ENCODE measurements at regions not wholly inside any gene's neighbourhood (a gene's known extent, or its start where the extent isn't known, plus 50 kb on each side); places are given as distances from the start of the nearest gene placed in this dataset.

- Histone ChIP-seq H3K9me3 (ENCODE audit: control insufficient read depth in 4 of 4, insufficient read depth in 3 of 4, low read length in 3 of 4) (no peaks in the 10 kb centered on the region), H3K9ac (ENCODE audit: insufficient read depth in 1 of 2, low read length in 2 of 2) (no peak overlapping the region), H3K27me3 (ENCODE audit: control insufficient read depth in 3 of 3, insufficient read depth in 3 of 3, low read length in 2 of 3) (no peaks in the 10 kb centered on the region), H3K36me3 (ENCODE audit: control insufficient read depth in 4 of 4, insufficient read depth in 4 of 4, low read length in 4 of 4) (no peaks in the 10 kb centered on the region), H3K4me3 (no peak overlapping the region), H3K4me1 (ENCODE audit: control insufficient read depth in 5 of 5, insufficient read depth in 5 of 5, low read length in 5 of 5) (no peaks in the 10 kb centered on the region), H3K27ac (ENCODE audit: low read depth in 1 of 2, low read length in 1 of 2) (no peak overlapping the region)
- WGBS, 2 donors = 64 to 66% methylated on average over 10 of the region's 10 CpGs
- no peak for TF ChIP-seq CTCF (IDR thresholded peaks at IDR 0.05; ENCODE audit: control extremely low read depth, extremely low read depth)
- DNase-seq (no peak), ATAC-seq (ENCODE audit: insufficient read depth, low FRiP score) (no peak)
These were observed 70.2 kb upstream of the TUT7 start for GRCh38 chr9:86424251-86424891.

- ATAC-seq (ENCODE audit: insufficient read depth, low FRiP score) (no peak), DNase-seq (peak in 2 of 3 donors; percentile 74 to 76)
- H3K9me3 ChIP-seq (ENCODE audit: control insufficient read depth in 4 of 4, insufficient read depth in 3 of 4, low read length in 3 of 4) = no peaks in the 10 kb centered on the region
- peak; percentile 15 for TF ChIP-seq CTCF (IDR thresholded peaks at IDR 0.05; ENCODE audit: control extremely low read depth, extremely low read depth)
- no peaks in the 10 kb centered on the region for H3K36me3 ChIP-seq (ENCODE audit: control insufficient read depth in 4 of 4, insufficient read depth in 4 of 4, low read length in 4 of 4)
- no peak overlapping the region for H3K27ac ChIP-seq (ENCODE audit: low read depth in 1 of 2, low read length in 1 of 2)
- 60 to 62% methylated on average over 10 of the region's 10 CpGs for WGBS, 2 donors
- peaks cover 0 to 2% (median 0%) of the 10 kb centered on the region in 5 donors for H3K4me1 ChIP-seq (ENCODE audit: control insufficient read depth in 5 of 5, insufficient read depth in 5 of 5, low read length in 5 of 5)
- H3K27me3 ChIP-seq (ENCODE audit: control insufficient read depth in 3 of 3, insufficient read depth in 3 of 3, low read length in 2 of 3) = no peaks in the 10 kb centered on the region
- H3K9ac ChIP-seq (ENCODE audit: insufficient read depth in 1 of 2, low read length in 2 of 2) = peak overlapping the region in 1 of 2 donors; percentile 42
- H3K4me3 ChIP-seq = no peak overlapping the region
These were observed 60.0 kb upstream of the TUT7 start for GRCh38 chr9:86413971-86414880.

GRCh38 chr9:86410281-86410680, 56.1 kb upstream of the TUT7 start:
- H3K27me3 ChIP-seq (ENCODE audit: control insufficient read depth in 3 of 3, insufficient read depth in 3 of 3, low read length in 2 of 3) = no peaks in the 10 kb centered on the region
- H3K9ac ChIP-seq (ENCODE audit: insufficient read depth in 1 of 2, low read length in 2 of 2) = no peak overlapping the region
- no peak overlapping the region for H3K27ac ChIP-seq (ENCODE audit: low read depth in 1 of 2, low read length in 1 of 2)
- no peak for DNase-seq
- H3K4me3 ChIP-seq = no peak overlapping the region
- H3K36me3 ChIP-seq (ENCODE audit: control insufficient read depth in 4 of 4, insufficient read depth in 4 of 4, low read length in 4 of 4) = no peaks in the 10 kb centered on the region
- H3K4me1 ChIP-seq (ENCODE audit: control insufficient read depth in 5 of 5, insufficient read depth in 5 of 5, low read length in 5 of 5) = peaks cover 0 to 12% (median 3%) of the 10 kb centered on the region in 5 donors
- no peaks in the 10 kb centered on the region for H3K9me3 ChIP-seq (ENCODE audit: control insufficient read depth in 4 of 4, insufficient read depth in 3 of 4, low read length in 3 of 4)
- no peak for ATAC-seq (ENCODE audit: insufficient read depth, low FRiP score)
- 85% methylated on average over 5 of the region's 5 CpGs for WGBS, 2 donors
- TF ChIP-seq CTCF (IDR thresholded peaks at IDR 0.05; ENCODE audit: control extremely low read depth, extremely low read depth) = no peak

All from lung (tissue), 11 donors.